ENCODE measurements at regions not wholly inside any gene's neighbourhood (a gene's known extent, or its start where the extent isn't known, plus 50 kb on each side); places are given as distances from the start of the nearest gene placed in this dataset.

- TF ChIP-seq GATA2 (IDR thresholded peaks at IDR 0.05; ENCODE audit: low read depth, low read length), result no peak
- no peak for TF ChIP-seq GATA3 (IDR thresholded peaks at IDR 0.05; ENCODE audit: low read depth, low read length)
Observed at GRCh38 chr10:130875116-130875515, 436.4 kb downstream of the TCERG1L start.

Measured in SH-SY5Y (cell line).